ENCODE measurements at regions not wholly inside any gene's neighbourhood (a gene's known extent, or its start where the extent isn't known, plus 50 kb on each side); places are given as distances from the start of the nearest gene placed in this dataset.

GRCh38 chr12:115716551-115716950 is 560.9 kb downstream of the MED13L start:
- Mint-ChIP-seq H3K4me3 (no peak overlapping the region), H3K27ac (no peak overlapping the region), H3K9me3 (peaks cover 0 to 2% (median 0%) of the 10 kb centered on the region in 7 donors), H3K4me1 (no peaks in the 10 kb centered on the region), H3K27me3 (ENCODE audit: low read depth in 3 of 3) (peaks cover 1 to 9% (median 3%) of the 10 kb centered on the region in 3 donors), H3K36me3 (no peaks in the 10 kb centered on the region)
- Histone ChIP-seq H3K36me3 (replicated peaks in 1 of 2; ENCODE audit: control insufficient read depth in 1 of 2, insufficient read depth in 2 of 2, low read length in 2 of 2) (no peaks in the 10 kb centered on the region), H3K27ac (ENCODE audit: low read depth in 1 of 2, low read length in 2 of 2) (no peak overlapping the region), H3K4me2 (replicated peaks; ENCODE audit: extremely low read depth, low read length, poor library complexity, severe bottlenecking) (no peak overlapping the region), H3K4me1 (ENCODE audit: control insufficient read depth in 1 of 2, insufficient read depth in 2 of 2, low read length in 2 of 2) (no peaks in the 10 kb centered on the region), H4K20me1 (ENCODE audit: insufficient read depth, low read length) (no peaks in the 10 kb centered on the region), H2AFZ (ENCODE audit: insufficient read depth, low read depth, low read length, poor library complexity, severe bottlenecking) (no peak overlapping the region), H3K79me2 (ENCODE audit: insufficient read depth, low read length) (no peaks in the 10 kb centered on the region), H3K4me3 (replicated peaks in 1 of 3; ENCODE audit: low read depth in 2 of 3, low read length in 3 of 3) (no peak overlapping the region), H3K9ac (ENCODE audit: insufficient read depth, low read length, poor library complexity, severe bottlenecking) (no peak overlapping the region), H3K9me3 (replicated peaks in 1 of 2; ENCODE audit: control insufficient read depth in 1 of 2, insufficient read depth in 1 of 2, low read length in 2 of 2) (no peaks in the 10 kb centered on the region), H3K27me3 (ENCODE audit: control insufficient read depth in 2 of 2, insufficient read depth in 2 of 2, low read length in 2 of 2) (no peaks in the 10 kb centered on the region)
- TF ChIP-seq, protein P1, sequence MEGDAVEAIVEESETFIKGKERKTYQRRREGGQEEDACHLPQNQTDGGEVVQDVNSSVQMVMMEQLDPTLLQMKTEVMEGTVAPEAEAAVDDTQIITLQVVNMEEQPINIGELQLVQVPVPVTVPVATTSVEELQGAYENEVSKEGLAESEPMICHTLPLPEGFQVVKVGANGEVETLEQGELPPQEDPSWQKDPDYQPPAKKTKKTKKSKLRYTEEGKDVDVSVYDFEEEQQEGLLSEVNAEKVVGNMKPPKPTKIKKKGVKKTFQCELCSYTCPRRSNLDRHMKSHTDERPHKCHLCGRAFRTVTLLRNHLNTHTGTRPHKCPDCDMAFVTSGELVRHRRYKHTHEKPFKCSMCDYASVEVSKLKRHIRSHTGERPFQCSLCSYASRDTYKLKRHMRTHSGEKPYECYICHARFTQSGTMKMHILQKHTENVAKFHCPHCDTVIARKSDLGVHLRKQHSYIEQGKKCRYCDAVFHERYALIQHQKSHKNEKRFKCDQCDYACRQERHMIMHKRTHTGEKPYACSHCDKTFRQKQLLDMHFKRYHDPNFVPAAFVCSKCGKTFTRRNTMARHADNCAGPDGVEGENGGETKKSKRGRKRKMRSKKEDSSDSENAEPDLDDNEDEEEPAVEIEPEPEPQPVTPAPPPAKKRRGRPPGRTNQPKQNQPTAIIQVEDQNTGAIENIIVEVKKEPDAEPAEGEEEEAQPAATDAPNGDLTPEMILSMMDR (IDR thresholded peaks at IDR 0.05) = no peak
- intact Hi-C loops (cut with micrococcal nuclease) = no loop called here
- DNase-seq = no peak
- 50% methylated on average over 1 of the region's 4 CpGs for WGBS (ENCODE audit: insufficient coverage)

GRCh38 chr12:115712676-115713075 is 564.8 kb downstream of the MED13L start:
- H3K27me3 ChIP-seq (ENCODE audit: control insufficient read depth in 2 of 2, insufficient read depth in 2 of 2, low read length in 2 of 2) = no peaks in the 10 kb centered on the region
- Mint-ChIP-seq H3K36me3 (no peaks in the 10 kb centered on the region), H3K9me3 (peaks cover 0 to 2% (median 0%) of the 10 kb centered on the region in 7 donors), H3K4me3 (no peak overlapping the region), H3K4me1 (no peaks in the 10 kb centered on the region), H3K27me3 (ENCODE audit: low read depth in 3 of 3) (peaks cover 1 to 9% (median 5%) of the 10 kb centered on the region in 3 donors), H3K27ac (no peak overlapping the region)
- no peaks in the 10 kb centered on the region for H3K36me3 ChIP-seq (replicated peaks in 1 of 2; ENCODE audit: control insufficient read depth in 1 of 2, insufficient read depth in 2 of 2, low read length in 2 of 2)
- H3K4me1 ChIP-seq (ENCODE audit: control insufficient read depth in 1 of 2, insufficient read depth in 2 of 2, low read length in 2 of 2) = no peaks in the 10 kb centered on the region
- no peak overlapping the region for H3K9ac ChIP-seq (ENCODE audit: insufficient read depth, low read length, poor library complexity, severe bottlenecking)
- WGBS (ENCODE audit: insufficient coverage) = no CpG with 5 or more reads among the region's 3 CpGs
- H3K9me3 ChIP-seq (replicated peaks in 1 of 2; ENCODE audit: control insufficient read depth in 1 of 2, insufficient read depth in 1 of 2, low read length in 2 of 2) = no peaks in the 10 kb centered on the region
- TF ChIP-seq, protein P1 (IDR thresholded peaks at IDR 0.05) = no peak
- DNase-seq = no peak
- intact Hi-C loops (cut with micrococcal nuclease) = no loop called here
- H3K4me3 ChIP-seq (replicated peaks in 1 of 3; ENCODE audit: low read depth in 2 of 3, low read length in 3 of 3) = no peak overlapping the region
- no peaks in the 10 kb centered on the region for H4K20me1 ChIP-seq (ENCODE audit: insufficient read depth, low read length)
- no peak overlapping the region for H3K4me2 ChIP-seq (replicated peaks; ENCODE audit: extremely low read depth, low read length, poor library complexity, severe bottlenecking)
- no peak overlapping the region for H2AFZ ChIP-seq (ENCODE audit: insufficient read depth, low read depth, low read length, poor library complexity, severe bottlenecking)
- H3K79me2 ChIP-seq (ENCODE audit: insufficient read depth, low read length) = no peaks in the 10 kb centered on the region
- no peak overlapping the region for H3K27ac ChIP-seq (ENCODE audit: low read depth in 1 of 2, low read length in 2 of 2)
